Mesenchymal stem cell (in vitro differentiated cells and primary cell): ENCODE measurements at regions not wholly inside any gene's neighbourhood (a gene's known extent, or its start where the extent isn't known, plus 50 kb on each side); places are given as distances from the start of the nearest gene placed in this dataset.
A peak's percentile ranks its signal among the peaks of the same experiment; 100 is the strongest.

Experiments used
- DNase-seq: peaks from one replicate; pipeline ENCODE4 v3.0.0-alpha.2; 2013
- H2AFZ ChIP-seq: one replicate; pipeline ENCODE4 v1.6.1; 2013; ENCODE audit warnings: low read depth, mild to moderate bottlenecking, control low read depth, inconsistent platforms, low read length, moderate library complexity
- H2AK5ac ChIP-seq: 2 replicates; pipeline ENCODE4 v1.6.1; 2013; ENCODE audit warnings: low read length, moderate library complexity, mild to moderate bottlenecking, inconsistent platforms; ENCODE audit not compliant: severe bottlenecking
- H2BK120ac ChIP-seq: one replicate; pipeline ENCODE4 v1.6.1; 2013; ENCODE audit warnings: low read depth, mild to moderate bottlenecking, inconsistent platforms, low read length, moderate library complexity
- H2BK12ac ChIP-seq, 2 experiments: one replicate each; pipeline ENCODE4 v1.6.1; 2013; ENCODE audit warnings: inconsistent platforms in 2 of 2, low read length in 2 of 2, mild to moderate bottlenecking in 2 of 2, moderate library complexity in 2 of 2, control low read depth in 1 of 2
- H2BK15ac ChIP-seq: one replicate; pipeline ENCODE4 v1.6.1; 2013; ENCODE audit warnings: mild to moderate bottlenecking, low read depth, inconsistent platforms; ENCODE audit not compliant: poor library complexity, severe bottlenecking
- H2BK5ac ChIP-seq: 2 replicates; pipeline ENCODE4 v1.6.1; 2013; ENCODE audit warnings: low read depth, mild to moderate bottlenecking, low read length, control low read depth, inconsistent platforms; ENCODE audit not compliant: poor library complexity, severe bottlenecking
- H3K14ac ChIP-seq, 2 experiments: one replicate each; pipeline ENCODE4 v1.6.1; 2013; ENCODE audit warnings: inconsistent platforms in 2 of 2, low read length in 2 of 2, control low read depth in 1 of 2, mild to moderate bottlenecking in 1 of 2, moderate library complexity in 1 of 2
- H3K18ac ChIP-seq, 2 experiments: one replicate each; pipeline ENCODE4 v1.6.1; 2013; ENCODE audit warnings: inconsistent platforms in 2 of 2, low read length in 2 of 2, control low read depth in 1 of 2, low read depth in 1 of 2, mild to moderate bottlenecking in 1 of 2
- H3K23ac ChIP-seq, 2 experiments: one replicate each; pipeline ENCODE4 v1.6.1; 2013; ENCODE audit warnings: inconsistent platforms in 2 of 2, low read length in 2 of 2, mild to moderate bottlenecking in 2 of 2, moderate library complexity in 2 of 2, control low read depth in 1 of 2
- H3K27ac ChIP-seq: 2 replicates; pipeline ENCODE4 v1.5.1; 2013; ENCODE audit warnings: mild to moderate bottlenecking, moderate library complexity, low read length, control low read depth, inconsistent platforms; ENCODE audit not compliant: poor library complexity, severe bottlenecking
- H3K27me3 ChIP-seq, 2 experiments: 2 replicates each; pipeline versions ENCODE4 v1.6.1 to v1.7.0; 2013; ENCODE audit warnings: low read length in 2 of 2, mild to moderate bottlenecking in 2 of 2, moderate library complexity in 2 of 2, control low read depth in 1 of 2, inconsistent platforms in 1 of 2; ENCODE audit not compliant: control insufficient read depth in 1 of 2, insufficient read depth in 1 of 2
- H3K36me3 ChIP-seq, 2 experiments: 2 replicates each; pipeline versions ENCODE4 v1.6.1 to v1.7.0; 2013; ENCODE audit warnings: low read length in 2 of 2, control low read depth in 1 of 2, inconsistent platforms in 1 of 2, low read depth in 1 of 2, mild to moderate bottlenecking in 1 of 2; ENCODE audit not compliant: insufficient read depth in 2 of 2, control insufficient read depth in 1 of 2
- H3K4ac ChIP-seq, 2 experiments: one replicate each; pipeline ENCODE4 v1.6.1; 2013; ENCODE audit warnings: inconsistent platforms in 2 of 2, low read length in 2 of 2, mild to moderate bottlenecking in 2 of 2, moderate library complexity in 2 of 2, control low read depth in 1 of 2, low read depth in 1 of 2
- H3K4me1 ChIP-seq: 2 replicates; pipeline ENCODE4 v1.6.1; 2013; ENCODE audit warnings: low read depth, low read length, control low read depth; ENCODE audit not compliant: control insufficient read depth, insufficient read depth
- H3K4me2 ChIP-seq: 2 replicates; pipeline ENCODE4 v1.6.1; 2013; ENCODE audit warnings: low read length, mild to moderate bottlenecking, inconsistent platforms; ENCODE audit not compliant: poor library complexity, severe bottlenecking
- H3K4me3 ChIP-seq, 2 experiments: 2 replicates each; pipeline versions ENCODE4 v1.5.1 to v1.7.0; 2013; ENCODE audit warnings: low read length in 2 of 2, mild to moderate bottlenecking in 2 of 2, control low read depth in 1 of 2, low read depth in 1 of 2; ENCODE audit not compliant: insufficient read depth in 1 of 2
- H3K79me1 ChIP-seq: replicated peaks from 2 replicates; pipeline ENCODE4 v1.6.1; 2013; ENCODE audit warnings: mild to moderate bottlenecking, control low read depth, low read length, inconsistent platforms; ENCODE audit not compliant: poor library complexity, severe bottlenecking
- H3K9ac ChIP-seq: 2 replicates; pipeline ENCODE4 v1.7.0; 2013; ENCODE audit warnings: mild to moderate bottlenecking, low read length, moderate library complexity
- H3K9me3 ChIP-seq: 2 replicates; pipeline ENCODE4 v1.7.0; 2013; ENCODE audit warnings: mild to moderate bottlenecking, low read length; ENCODE audit not compliant: control insufficient read depth
- H4K8ac ChIP-seq: one replicate; pipeline ENCODE4 v1.6.1; 2013; ENCODE audit warnings: inconsistent platforms, mild to moderate bottlenecking, low read length, moderate library complexity
- H4K91ac ChIP-seq: one replicate; pipeline ENCODE4 v1.6.1; 2013; ENCODE audit warnings: mild to moderate bottlenecking, low read length, inconsistent platforms
- WGBS: methylation state at CpG from one replicate; pipeline ENCODE4 v1.1.7; 2013; ENCODE audit warnings: mixed read lengths; 5-methylcytosine and 5-hydroxymethylcytosine counted together

DNA sequence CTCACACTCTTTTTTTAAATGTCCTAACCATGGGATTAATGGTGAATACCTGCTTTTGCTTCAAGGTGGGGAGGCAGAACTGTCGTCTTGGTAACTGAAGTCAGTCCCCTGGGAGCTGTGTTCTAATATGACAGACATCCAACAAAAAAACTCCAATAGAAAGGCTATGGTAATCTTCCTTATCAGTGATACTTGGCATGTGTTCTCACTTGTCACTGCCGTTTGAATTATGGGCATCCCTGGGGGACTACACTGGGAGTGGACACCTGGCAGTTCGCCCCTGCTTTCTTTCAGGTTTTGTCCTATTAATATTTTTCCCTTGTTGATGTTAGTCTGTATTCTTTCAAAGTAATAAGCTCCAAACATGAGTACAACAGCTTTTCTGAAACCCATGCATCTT is 252.6 kb downstream of the SLITRK5 start:
- H3K27ac ChIP-seq, result no peak overlapping the region
- WGBS, result 68% methylated on average over 2 of the region's 3 CpGs
- no peak overlapping the region for H2BK15ac ChIP-seq
- H3K4me2 ChIP-seq, result no peak overlapping the region
- no peak for DNase-seq
- H3K9me3 ChIP-seq, result peaks cover 5% of the 10 kb centered on the region
- H2AFZ ChIP-seq, result no peak overlapping the region
- no peak overlapping the region for H4K91ac ChIP-seq
- no peak overlapping the region for H3K4ac ChIP-seq
- H4K8ac ChIP-seq, result no peak overlapping the region
- H3K27me3 ChIP-seq, result no peaks in the 10 kb centered on the region
- no peak overlapping the region for H2BK120ac ChIP-seq
- H3K18ac ChIP-seq, result no peak overlapping the region
- H3K14ac ChIP-seq, result no peak overlapping the region
- no peaks in the 10 kb centered on the region for H3K36me3 ChIP-seq
- no peaks in the 10 kb centered on the region for H3K4me1 ChIP-seq
- H2BK5ac ChIP-seq, result no peak overlapping the region
- H2BK12ac ChIP-seq, result no peak overlapping the region
- no peaks in the 10 kb centered on the region for H3K79me1 ChIP-seq
- no peak overlapping the region for H3K4me3 ChIP-seq
- no peak overlapping the region for H2AK5ac ChIP-seq
- H3K9ac ChIP-seq, result no peak overlapping the region
- H3K23ac ChIP-seq, result no peak overlapping the region

DNA sequence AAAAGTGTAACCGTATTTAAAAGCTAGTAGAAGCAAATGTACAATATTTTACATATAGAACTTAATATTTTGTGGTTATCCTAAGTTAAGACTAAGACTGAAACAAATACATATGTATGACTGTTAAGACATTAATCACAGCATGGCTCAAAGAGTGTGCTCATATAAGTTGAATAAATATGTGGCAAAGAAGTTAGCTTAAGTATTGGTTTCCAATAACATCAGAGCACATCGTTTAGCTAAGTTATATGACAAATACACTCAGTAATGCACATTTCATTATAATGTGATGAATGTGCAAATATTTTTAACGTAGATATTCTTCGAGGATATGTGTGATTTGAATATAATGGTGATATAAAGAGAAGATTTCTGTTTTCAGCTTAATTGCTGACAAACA is 253.8 kb downstream of the SLITRK5 start:
- no peak overlapping the region for H3K14ac ChIP-seq
- no peak overlapping the region for H2AFZ ChIP-seq
- peaks cover 5% of the 10 kb centered on the region for H3K9me3 ChIP-seq
- no peak overlapping the region for H3K4ac ChIP-seq
- H3K27me3 ChIP-seq, result no peaks in the 10 kb centered on the region
- H3K36me3 ChIP-seq, result no peaks in the 10 kb centered on the region
- no peak overlapping the region for H3K18ac ChIP-seq
- H2BK15ac ChIP-seq, result no peak overlapping the region
- no peak overlapping the region for H3K9ac ChIP-seq
- no peak overlapping the region for H3K27ac ChIP-seq
- no peak overlapping the region for H2BK5ac ChIP-seq
- no peak overlapping the region for H3K23ac ChIP-seq
- no peak overlapping the region for H3K4me3 ChIP-seq
- no peaks in the 10 kb centered on the region for H3K79me1 ChIP-seq
- H2BK120ac ChIP-seq, result no peak overlapping the region
- H4K91ac ChIP-seq, result no peak overlapping the region
- H2AK5ac ChIP-seq, result no peak overlapping the region
- DNase-seq, result no peak
- no peak overlapping the region for H4K8ac ChIP-seq
- H2BK12ac ChIP-seq, result no peak overlapping the region
- WGBS, result no CpG with 5 or more reads among the region's 4 CpGs
- no peaks in the 10 kb centered on the region for H3K4me1 ChIP-seq
- no peak overlapping the region for H3K4me2 ChIP-seq

DNA sequence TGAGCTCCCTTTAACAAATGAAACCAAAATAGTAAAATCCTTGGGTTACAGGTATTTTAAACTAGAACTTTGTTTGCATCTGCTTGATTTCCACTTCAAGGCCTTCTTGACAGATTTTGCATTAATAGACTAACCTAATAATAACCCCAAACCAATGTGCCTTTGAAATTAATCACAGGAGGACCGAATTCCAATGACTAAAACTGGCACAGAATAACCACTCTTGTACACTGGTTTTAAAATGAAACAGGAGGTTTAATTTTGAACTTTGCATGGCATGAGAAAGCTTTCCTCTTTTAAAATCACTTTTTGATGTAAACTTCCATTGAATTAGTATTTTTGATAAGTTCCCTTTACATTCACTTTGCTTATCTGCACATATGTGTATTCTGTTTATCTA is 269.6 kb downstream of the SLITRK5 start:
- H2BK12ac ChIP-seq, result no peak overlapping the region

DNA sequence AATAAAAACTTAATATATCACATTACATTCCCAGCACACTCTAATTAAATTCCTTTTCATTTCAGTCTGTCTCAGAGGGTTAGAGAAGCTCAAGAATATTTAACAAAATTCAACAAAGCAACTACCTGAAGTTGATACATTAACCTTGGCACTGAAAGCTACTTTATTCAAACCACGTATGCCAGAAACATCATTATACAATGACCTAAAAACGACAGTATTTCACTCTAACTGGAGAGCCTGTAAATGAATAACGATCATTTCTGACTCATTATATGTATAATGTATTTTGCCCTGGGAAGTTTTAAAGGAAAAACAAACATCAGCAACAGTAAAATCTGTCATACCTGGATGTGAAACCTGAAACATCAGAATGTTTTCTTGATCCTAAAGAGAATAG is 270.1 kb downstream of the SLITRK5 start:
- Histone ChIP-seq H3K14ac (no peak overlapping the region), H3K27me3 (no peaks in the 10 kb centered on the region), H3K18ac (no peak overlapping the region), H2BK5ac (no peak overlapping the region), H3K4me2 (no peak overlapping the region), H3K9me3 (no peaks in the 10 kb centered on the region), H2BK120ac (no peak overlapping the region), H3K23ac (no peak overlapping the region), H2AFZ (no peak overlapping the region), H2BK15ac (no peak overlapping the region), H3K36me3 (no peaks in the 10 kb centered on the region), H3K27ac (no peak overlapping the region), H2AK5ac (no peak overlapping the region), H4K8ac (no peak overlapping the region), H2BK12ac (no peak overlapping the region), H3K9ac (no peak overlapping the region), H3K4ac (no peak overlapping the region), H3K79me1 (no peaks in the 10 kb centered on the region), H3K4me3 (no peak overlapping the region), H4K91ac (no peak overlapping the region), H3K4me1 (no peaks in the 10 kb centered on the region)
- 67% methylated on average over 1 of the region's 3 CpGs for WGBS
- no peak for DNase-seq

More for the DNA sequence above, 269.6 kb downstream of the SLITRK5 start:
- Histone ChIP-seq H3K36me3 (no peaks in the 10 kb centered on the region), H3K27me3 (no peaks in the 10 kb centered on the region), H2AFZ (no peak overlapping the region), H4K8ac (no peak overlapping the region), H3K79me1 (no peaks in the 10 kb centered on the region), H2BK15ac (no peak overlapping the region), H2AK5ac (no peak overlapping the region), H3K4me3 (no peak overlapping the region), H3K9ac (no peak overlapping the region), H3K18ac (no peak overlapping the region), H3K14ac (no peak overlapping the region), H4K91ac (no peak overlapping the region), H3K23ac (no peak overlapping the region), H3K4ac (no peak overlapping the region), H3K27ac (peak overlapping the region; percentile 26), H2BK120ac (no peak overlapping the region), H3K4me2 (no peak overlapping the region), H2BK5ac (no peak overlapping the region), H3K9me3 (no peaks in the 10 kb centered on the region), H3K4me1 (no peaks in the 10 kb centered on the region)
- no peak for DNase-seq
- no CpG with 5 or more reads among the region's 1 CpG for WGBS
